Vagina (tissue), 2 donors: ENCODE measurements at regions not wholly inside any gene's neighbourhood (a gene's known extent, or its start where the extent isn't known, plus 50 kb on each side); places are given as distances from the start of the nearest gene placed in this dataset.

Source experiments
- CTCF ChIP-seq, 3 experiments: fragments of 450-650 bp in 2 of 3; fragments of 200-600 bp in 1 of 3; sonication (generic) in 1 of 3; IDR thresholded peaks; one replicate each; pipeline ENCODE4 v1.5.1; 2017 to 2019; ENCODE audit warnings: antibody characterized with exemption in 3 of 3, mild to moderate bottlenecking in 2 of 3, moderate library complexity in 2 of 3
- POLR2A ChIP-seq, 2 donors: fragments of 450-650 bp; IDR thresholded peaks; one replicate each; pipeline ENCODE4 v1.6.1; 2017; ENCODE audit warnings: antibody characterized with exemption in 2 of 2, mild to moderate bottlenecking in 2 of 2, moderate library complexity in 2 of 2

GRCh38 chr6:105642708-105643107, 239.8 kb upstream of the PREP start:
- no peak for TF ChIP-seq CTCF (IDR thresholded peaks at IDR 0.05)
- no peak for TF ChIP-seq POLR2A (IDR thresholded peaks at IDR 0.05)
